ENCODE measurements at regions not wholly inside any gene's neighbourhood (a gene's known extent, or its start where the extent isn't known, plus 50 kb on each side); places are given as distances from the start of the nearest gene placed in this dataset.
"Not testable (repeated sequence)": the region's sequence is repeated elsewhere in the genome, so short reads cannot be mapped to it uniquely, and the experiment has no call there.

DNA sequence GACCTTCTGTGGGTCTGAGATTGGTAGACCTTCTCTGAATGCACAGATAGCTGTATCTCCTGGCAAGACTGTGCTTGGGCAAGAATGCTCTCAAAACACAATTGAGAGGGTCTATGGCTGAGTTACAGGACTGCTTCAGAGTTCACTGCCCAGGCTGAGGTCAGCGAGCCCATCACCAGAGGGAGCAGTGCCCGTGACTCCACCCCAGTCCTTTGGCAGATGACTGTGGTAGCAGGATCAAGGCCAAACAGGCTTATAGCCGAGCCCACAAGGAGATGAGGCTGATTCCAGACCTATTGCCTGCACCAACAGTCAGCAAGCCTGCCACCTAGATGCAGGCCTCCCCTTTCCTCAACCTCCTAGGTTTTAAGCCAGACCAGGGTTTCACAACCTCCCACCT is 89.4 kb downstream of the CHRFAM7A start:
- TF ChIP-seq, protein P1, sequence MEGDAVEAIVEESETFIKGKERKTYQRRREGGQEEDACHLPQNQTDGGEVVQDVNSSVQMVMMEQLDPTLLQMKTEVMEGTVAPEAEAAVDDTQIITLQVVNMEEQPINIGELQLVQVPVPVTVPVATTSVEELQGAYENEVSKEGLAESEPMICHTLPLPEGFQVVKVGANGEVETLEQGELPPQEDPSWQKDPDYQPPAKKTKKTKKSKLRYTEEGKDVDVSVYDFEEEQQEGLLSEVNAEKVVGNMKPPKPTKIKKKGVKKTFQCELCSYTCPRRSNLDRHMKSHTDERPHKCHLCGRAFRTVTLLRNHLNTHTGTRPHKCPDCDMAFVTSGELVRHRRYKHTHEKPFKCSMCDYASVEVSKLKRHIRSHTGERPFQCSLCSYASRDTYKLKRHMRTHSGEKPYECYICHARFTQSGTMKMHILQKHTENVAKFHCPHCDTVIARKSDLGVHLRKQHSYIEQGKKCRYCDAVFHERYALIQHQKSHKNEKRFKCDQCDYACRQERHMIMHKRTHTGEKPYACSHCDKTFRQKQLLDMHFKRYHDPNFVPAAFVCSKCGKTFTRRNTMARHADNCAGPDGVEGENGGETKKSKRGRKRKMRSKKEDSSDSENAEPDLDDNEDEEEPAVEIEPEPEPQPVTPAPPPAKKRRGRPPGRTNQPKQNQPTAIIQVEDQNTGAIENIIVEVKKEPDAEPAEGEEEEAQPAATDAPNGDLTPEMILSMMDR (IDR thresholded peaks at IDR 0.05) = not testable (repeated sequence)
- TF ChIP-seq EZH2 (IDR thresholded peaks at IDR 0.05; ENCODE audit: borderline replicate concordance, insufficient read depth, low read depth, low read length, poor library complexity, severe bottlenecking) = not testable (repeated sequence)

All from B cell (primary cell).